NCI-H2227 (cell line): ENCODE measurements at regions not wholly inside any gene's neighbourhood (a gene's known extent, or its start where the extent isn't known, plus 50 kb on each side); places are given as distances from the start of the nearest gene placed in this dataset.

ENCODE experiments used
- DNase-seq: peaks from one replicate; lab custom pipeline; 2025; ENCODE audit not compliant: unreplicated experiment; lab: John Stamatoyannopoulos, UW

- no peak for DNase-seq
Observed at GRCh38 chr2:67812682-67813081, 250.1 kb downstream of the C1D start.

GRCh38 chr2:67823726-67824125 lies 239.1 kb downstream of the C1D start:
- DNase-seq, result no peak

- DNase-seq, result no peak
Observed at GRCh38 chr2:67824186-67824585, 238.6 kb downstream of the C1D start.

- DNase-seq, result no peak
Observed at GRCh38 chr2:67825476-67825875, 237.3 kb downstream of the C1D start.

GRCh38 chr2:67828066-67828465 lies 234.7 kb downstream of the C1D start:
- no peak for DNase-seq

- DNase-seq, result no peak
Observed at GRCh38 chr2:67829470-67829869, 233.3 kb downstream of the C1D start.

- no peak for DNase-seq
Observed at GRCh38 chr2:67833632-67834031, 229.2 kb downstream of the C1D start.

- no peak for DNase-seq
Observed at GRCh38 chr2:67834482-67834881, 228.3 kb downstream of the C1D start.

- DNase-seq, result no peak
Observed at GRCh38 chr2:67835266-67835665, 227.5 kb downstream of the C1D start.

GRCh38 chr2:67836866-67837265 lies 225.9 kb downstream of the C1D start:
- DNase-seq, result no peak

- no peak for DNase-seq
Observed at GRCh38 chr2:67838205-67838604, 224.6 kb downstream of the C1D start.

GRCh38 chr2:67839242-67839641 lies 223.6 kb downstream of the C1D start:
- DNase-seq, result no peak

GRCh38 chr2:67839668-67840067 lies 223.1 kb downstream of the C1D start:
- DNase-seq, result no peak

- peak; percentile 71 for DNase-seq
Observed at GRCh38 chr2:67840460-67841068, 222.2 kb downstream of the C1D start.

- no peak for DNase-seq
Observed at GRCh38 chr2:67841711-67842110, 221.1 kb downstream of the C1D start.

- no peak for DNase-seq
Observed at GRCh38 chr2:67842375-67842959, 220.3 kb downstream of the C1D start.

GRCh38 chr2:67844024-67844540 lies 218.7 kb downstream of the C1D start:
- no peak for DNase-seq

- DNase-seq, result no peak
Observed at GRCh38 chr2:67845621-67846369, 217.0 kb downstream of the C1D start.

- peak; percentile 91 for DNase-seq
Observed at GRCh38 chr2:67846370-67847070, 216.3 kb downstream of the C1D start.

GRCh38 chr2:67848551-67849285 lies 214.1 kb downstream of the C1D start:
- DNase-seq, result no peak

- DNase-seq, result no peak
Observed at GRCh38 chr2:67851016-67851415, 211.8 kb downstream of the C1D start.
